ENCODE measurements at regions not wholly inside any gene's neighbourhood (a gene's known extent, or its start where the extent isn't known, plus 50 kb on each side); places are given as distances from the start of the nearest gene placed in this dataset.

DNA sequence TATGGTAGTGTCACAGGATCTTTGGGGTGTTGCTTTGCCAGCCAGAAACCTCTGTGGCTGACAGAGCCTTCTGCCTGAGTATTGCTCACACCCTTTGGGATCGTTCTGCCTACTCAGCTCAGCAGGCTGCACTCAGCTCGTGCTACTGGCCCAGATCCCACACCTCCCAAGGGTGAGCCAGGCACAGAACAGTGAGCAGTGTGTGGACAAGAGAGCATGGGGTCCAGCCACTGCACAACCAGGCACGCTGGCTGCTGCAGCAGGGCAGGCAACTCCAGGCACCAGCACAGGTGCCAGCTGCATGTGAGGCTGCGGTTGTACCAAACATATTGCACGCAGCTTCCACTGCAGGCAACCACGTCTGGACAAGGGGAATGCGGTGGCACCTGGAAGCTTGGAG, 84.9 kb downstream of the CYB561 start:
- H2AFZ ChIP-seq (ENCODE audit: low read depth, low read length) = no peak overlapping the region
- no peaks in the 10 kb centered on the region for H3K27me3 ChIP-seq (ENCODE audit: insufficient read depth, low read depth, low read length)
- H3K9ac ChIP-seq (ENCODE audit: low read length) = no peak overlapping the region
- no peak overlapping the region for H3K4me3 ChIP-seq (ENCODE audit: low read length)
- H3K36me3 ChIP-seq (ENCODE audit: insufficient read depth, low read length) = peaks cover 16% of the 10 kb centered on the region
- H3K27ac ChIP-seq (ENCODE audit: low read length) = no peak overlapping the region
- no peaks in the 10 kb centered on the region for H3F3A ChIP-seq (ENCODE audit: insufficient read depth, low read length, poor library complexity, severe bottlenecking)
- TF ChIP-seq RAD21 (conservative IDR thresholded peaks at IDR 0.05) (no peak), TAF1 (IDR thresholded peaks at IDR 0.05; ENCODE audit: low read depth) (no peak), EP300 (conservative IDR thresholded peaks at IDR 0.05; ENCODE audit: poor library complexity, severe bottlenecking) (no peak), MXI1 (conservative IDR thresholded peaks at IDR 0.05; ENCODE audit: poor library complexity, severe bottlenecking) (no peak), SMC3 (conservative IDR thresholded peaks at IDR 0.05; ENCODE audit: poor library complexity) (no peak), POLR2AphosphoS5 (IDR thresholded peaks at IDR 0.05) (no peak), EZH2 (IDR thresholded peaks at IDR 0.05; ENCODE audit: borderline replicate concordance, insufficient read depth, low read length, poor library complexity, severe bottlenecking) (no peak)
- TF ChIP-seq, protein P1, sequence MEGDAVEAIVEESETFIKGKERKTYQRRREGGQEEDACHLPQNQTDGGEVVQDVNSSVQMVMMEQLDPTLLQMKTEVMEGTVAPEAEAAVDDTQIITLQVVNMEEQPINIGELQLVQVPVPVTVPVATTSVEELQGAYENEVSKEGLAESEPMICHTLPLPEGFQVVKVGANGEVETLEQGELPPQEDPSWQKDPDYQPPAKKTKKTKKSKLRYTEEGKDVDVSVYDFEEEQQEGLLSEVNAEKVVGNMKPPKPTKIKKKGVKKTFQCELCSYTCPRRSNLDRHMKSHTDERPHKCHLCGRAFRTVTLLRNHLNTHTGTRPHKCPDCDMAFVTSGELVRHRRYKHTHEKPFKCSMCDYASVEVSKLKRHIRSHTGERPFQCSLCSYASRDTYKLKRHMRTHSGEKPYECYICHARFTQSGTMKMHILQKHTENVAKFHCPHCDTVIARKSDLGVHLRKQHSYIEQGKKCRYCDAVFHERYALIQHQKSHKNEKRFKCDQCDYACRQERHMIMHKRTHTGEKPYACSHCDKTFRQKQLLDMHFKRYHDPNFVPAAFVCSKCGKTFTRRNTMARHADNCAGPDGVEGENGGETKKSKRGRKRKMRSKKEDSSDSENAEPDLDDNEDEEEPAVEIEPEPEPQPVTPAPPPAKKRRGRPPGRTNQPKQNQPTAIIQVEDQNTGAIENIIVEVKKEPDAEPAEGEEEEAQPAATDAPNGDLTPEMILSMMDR (IDR thresholded peaks at IDR 0.05; ENCODE audit: poor library complexity, severe bottlenecking) = no peak
- TF ChIP-seq, protein P2, sequence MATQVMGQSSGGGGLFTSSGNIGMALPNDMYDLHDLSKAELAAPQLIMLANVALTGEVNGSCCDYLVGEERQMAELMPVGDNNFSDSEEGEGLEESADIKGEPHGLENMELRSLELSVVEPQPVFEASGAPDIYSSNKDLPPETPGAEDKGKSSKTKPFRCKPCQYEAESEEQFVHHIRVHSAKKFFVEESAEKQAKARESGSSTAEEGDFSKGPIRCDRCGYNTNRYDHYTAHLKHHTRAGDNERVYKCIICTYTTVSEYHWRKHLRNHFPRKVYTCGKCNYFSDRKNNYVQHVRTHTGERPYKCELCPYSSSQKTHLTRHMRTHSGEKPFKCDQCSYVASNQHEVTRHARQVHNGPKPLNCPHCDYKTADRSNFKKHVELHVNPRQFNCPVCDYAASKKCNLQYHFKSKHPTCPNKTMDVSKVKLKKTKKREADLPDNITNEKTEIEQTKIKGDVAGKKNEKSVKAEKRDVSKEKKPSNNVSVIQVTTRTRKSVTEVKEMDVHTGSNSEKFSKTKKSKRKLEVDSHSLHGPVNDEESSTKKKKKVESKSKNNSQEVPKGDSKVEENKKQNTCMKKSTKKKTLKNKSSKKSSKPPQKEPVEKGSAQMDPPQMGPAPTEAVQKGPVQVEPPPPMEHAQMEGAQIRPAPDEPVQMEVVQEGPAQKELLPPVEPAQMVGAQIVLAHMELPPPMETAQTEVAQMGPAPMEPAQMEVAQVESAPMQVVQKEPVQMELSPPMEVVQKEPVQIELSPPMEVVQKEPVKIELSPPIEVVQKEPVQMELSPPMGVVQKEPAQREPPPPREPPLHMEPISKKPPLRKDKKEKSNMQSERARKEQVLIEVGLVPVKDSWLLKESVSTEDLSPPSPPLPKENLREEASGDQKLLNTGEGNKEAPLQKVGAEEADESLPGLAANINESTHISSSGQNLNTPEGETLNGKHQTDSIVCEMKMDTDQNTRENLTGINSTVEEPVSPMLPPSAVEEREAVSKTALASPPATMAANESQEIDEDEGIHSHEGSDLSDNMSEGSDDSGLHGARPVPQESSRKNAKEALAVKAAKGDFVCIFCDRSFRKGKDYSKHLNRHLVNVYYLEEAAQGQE (IDR thresholded peaks at IDR 0.05; ENCODE audit: borderline replicate concordance) = no peak
- H3K79me2 ChIP-seq (replicated peaks; ENCODE audit: insufficient read depth, low read length) = no peaks in the 10 kb centered on the region
- no peaks in the 10 kb centered on the region for H3K9me2 ChIP-seq (ENCODE audit: insufficient read depth, low read length)
- no peak overlapping the region for H3K4me2 ChIP-seq (ENCODE audit: low read length)
- H4K20me1 ChIP-seq (ENCODE audit: insufficient read depth) = no peaks in the 10 kb centered on the region
- H3K9me3 ChIP-seq (ENCODE audit: low read length) = no peaks in the 10 kb centered on the region

DNA sequence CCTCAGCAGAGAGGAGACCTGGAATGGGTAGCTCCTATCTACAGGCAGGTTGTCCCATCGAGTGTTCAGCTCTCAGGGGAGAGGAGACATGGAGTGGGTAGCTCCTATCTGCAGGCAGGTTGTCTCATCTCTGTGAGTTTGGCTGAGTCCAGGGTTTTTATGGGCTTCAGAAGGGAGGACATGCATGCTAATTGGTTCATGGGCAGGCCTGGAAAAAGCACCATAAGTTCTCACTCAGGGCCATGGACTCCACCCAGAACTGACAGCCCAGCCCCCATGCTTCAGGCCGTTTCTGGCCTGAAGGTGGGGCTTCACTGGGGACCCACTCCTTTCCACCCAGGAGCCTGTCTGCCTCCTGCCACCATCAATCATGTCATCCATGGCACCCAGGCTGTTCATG, 84.0 kb downstream of the CYB561 start:
- no peak for TF ChIP-seq TAF1 (IDR thresholded peaks at IDR 0.05; ENCODE audit: low read depth)
- no peak for TF ChIP-seq POLR2AphosphoS5 (IDR thresholded peaks at IDR 0.05)
- TF ChIP-seq MXI1 (conservative IDR thresholded peaks at IDR 0.05; ENCODE audit: poor library complexity, severe bottlenecking) = no peak
- TF ChIP-seq RAD21 (conservative IDR thresholded peaks at IDR 0.05) = no peak
- TF ChIP-seq EZH2 (IDR thresholded peaks at IDR 0.05; ENCODE audit: borderline replicate concordance, insufficient read depth, low read length, poor library complexity, severe bottlenecking) = no peak
- no peak for TF ChIP-seq EP300 (conservative IDR thresholded peaks at IDR 0.05; ENCODE audit: poor library complexity, severe bottlenecking)
- no peak for TF ChIP-seq SMC3 (conservative IDR thresholded peaks at IDR 0.05; ENCODE audit: poor library complexity)
- no peak overlapping the region for H3K9ac ChIP-seq (ENCODE audit: low read length)
- no peaks in the 10 kb centered on the region for H3K9me2 ChIP-seq (ENCODE audit: insufficient read depth, low read length)
- no peaks in the 10 kb centered on the region for H3K9me3 ChIP-seq (ENCODE audit: low read length)
- H3K4me2 ChIP-seq (ENCODE audit: low read length) = no peak overlapping the region
- no peak overlapping the region for H3K27ac ChIP-seq (ENCODE audit: low read length)
- H3F3A ChIP-seq (ENCODE audit: insufficient read depth, low read length, poor library complexity, severe bottlenecking) = no peaks in the 10 kb centered on the region
- no peaks in the 10 kb centered on the region for H3K27me3 ChIP-seq (ENCODE audit: insufficient read depth, low read depth, low read length)
- no peaks in the 10 kb centered on the region for H3K79me2 ChIP-seq (replicated peaks; ENCODE audit: insufficient read depth, low read length)
- no peak overlapping the region for H2AFZ ChIP-seq (ENCODE audit: low read depth, low read length)
- H4K20me1 ChIP-seq (ENCODE audit: insufficient read depth) = no peaks in the 10 kb centered on the region
- peaks cover 14% of the 10 kb centered on the region for H3K36me3 ChIP-seq (ENCODE audit: insufficient read depth, low read length)
- H3K4me3 ChIP-seq (ENCODE audit: low read length) = no peak overlapping the region
